MM.1S (cell line): ENCODE measurements at regions not wholly inside any gene's neighbourhood (a gene's known extent, or its start where the extent isn't known, plus 50 kb on each side); places are given as distances from the start of the nearest gene placed in this dataset.

Experiments used
- CTCF ChIP-seq: fragments of 300-600 bp; sonication (generic); IDR thresholded peaks from 2 replicates; pipeline ENCODE4 v1.5.1; 2016; ENCODE audit warnings: antibody characterized with exemption, low read length, mixed read lengths
- EZH2 ChIP-seq: fragments of 300-600 bp; sonication (generic); optimal IDR thresholded peaks from 2 replicates; pipeline ENCODE3; 2017; ENCODE audit warnings: low read depth, mild to moderate bottlenecking, antibody characterized with exemption, low read length, mixed read lengths

- no peak for TF ChIP-seq CTCF
- no peak for TF ChIP-seq EZH2
These were observed 72.8 kb upstream of the NEIL3 start for GRCh38 chr4:177236886-177237285.
